ENCODE measurements at regions not wholly inside any gene's neighbourhood (a gene's known extent, or its start where the extent isn't known, plus 50 kb on each side); places are given as distances from the start of the nearest gene placed in this dataset.

DNA sequence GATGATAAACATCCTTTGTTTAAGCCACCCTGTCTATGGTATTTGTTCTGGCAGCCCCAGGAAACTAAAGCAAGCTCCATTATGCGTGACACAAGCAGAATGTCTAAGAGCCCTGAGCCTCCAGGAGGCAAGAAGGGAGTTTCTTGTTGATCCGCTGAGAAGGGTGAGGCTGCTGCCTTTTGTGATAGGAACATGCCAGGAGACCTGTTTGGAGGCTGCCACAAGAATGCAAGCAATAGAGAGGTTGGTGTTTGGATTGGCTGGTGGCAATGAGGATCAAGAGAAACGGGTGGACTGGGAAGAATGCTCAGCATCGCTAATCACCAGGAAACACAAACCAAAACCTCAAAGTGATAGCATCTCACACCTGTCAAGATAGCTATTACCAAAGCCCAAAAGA, 104.8 kb downstream of the ASB7 start:
- no peak for TF ChIP-seq POLR2A (IDR thresholded peaks at IDR 0.05)
- TF ChIP-seq EP300 (IDR thresholded peaks at IDR 0.05): no peak
- TF ChIP-seq, protein P1, sequence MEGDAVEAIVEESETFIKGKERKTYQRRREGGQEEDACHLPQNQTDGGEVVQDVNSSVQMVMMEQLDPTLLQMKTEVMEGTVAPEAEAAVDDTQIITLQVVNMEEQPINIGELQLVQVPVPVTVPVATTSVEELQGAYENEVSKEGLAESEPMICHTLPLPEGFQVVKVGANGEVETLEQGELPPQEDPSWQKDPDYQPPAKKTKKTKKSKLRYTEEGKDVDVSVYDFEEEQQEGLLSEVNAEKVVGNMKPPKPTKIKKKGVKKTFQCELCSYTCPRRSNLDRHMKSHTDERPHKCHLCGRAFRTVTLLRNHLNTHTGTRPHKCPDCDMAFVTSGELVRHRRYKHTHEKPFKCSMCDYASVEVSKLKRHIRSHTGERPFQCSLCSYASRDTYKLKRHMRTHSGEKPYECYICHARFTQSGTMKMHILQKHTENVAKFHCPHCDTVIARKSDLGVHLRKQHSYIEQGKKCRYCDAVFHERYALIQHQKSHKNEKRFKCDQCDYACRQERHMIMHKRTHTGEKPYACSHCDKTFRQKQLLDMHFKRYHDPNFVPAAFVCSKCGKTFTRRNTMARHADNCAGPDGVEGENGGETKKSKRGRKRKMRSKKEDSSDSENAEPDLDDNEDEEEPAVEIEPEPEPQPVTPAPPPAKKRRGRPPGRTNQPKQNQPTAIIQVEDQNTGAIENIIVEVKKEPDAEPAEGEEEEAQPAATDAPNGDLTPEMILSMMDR (IDR thresholded peaks at IDR 0.05): no peak
